K562 (cell line): ENCODE measurements at regions not wholly inside any gene's neighbourhood (a gene's known extent, or its start where the extent isn't known, plus 50 kb on each side); places are given as distances from the start of the nearest gene placed in this dataset.

Experiments used
- ATF3 ChIP-seq, 2 experiments: fragments of 450-650 bp in 1 of 2; sonication (generic) in 1 of 2; formaldehyde crosslinking in 1 of 2; IDR thresholded peaks in 1 of 2; conservative IDR thresholded peaks in 1 of 2; 2 replicates each; pipeline versions ENCODE4 v1.6.1 to v1.8.1; 2016 to 2023; ENCODE audit warnings: mild to moderate bottlenecking in 2 of 2, moderate library complexity in 2 of 2, inconsistent platforms in 1 of 2, missing genetic modification reagents in 1 of 2
- BCLAF1 ChIP-seq, 2 experiments: fragments of 450-650 bp in 1 of 2; IDR thresholded peaks; 2 replicates each; pipeline ENCODE4 v1.6.1; 2011 to 2017; ENCODE audit warnings: low read depth in 2 of 2, antibody characterized with exemption in 1 of 2, borderline replicate concordance in 1 of 2, low read length in 1 of 2, mild to moderate bottlenecking in 1 of 2, mixed read lengths in 1 of 2; ENCODE audit not compliant: control insufficient read depth in 1 of 2
- ETV5 ChIP-seq: sonication (generic); formaldehyde crosslinking; IDR thresholded peaks from 2 replicates; pipeline ENCODE4 v1.4.0; 2020; ENCODE audit warnings: low read depth, mild to moderate bottlenecking, missing genetic modification reagents
- FOS ChIP-seq: IDR thresholded peaks from 3 replicates; pipeline ENCODE4 v1.6.1; 2011; ENCODE audit not compliant: insufficient read length; ENCODE audit errors: extremely low read depth
- HDGF ChIP-seq: fragments of 450-650 bp; IDR thresholded peaks from 2 replicates; pipeline ENCODE4 v1.6.1; 2016
- HNRNPUL1 ChIP-seq: fragments of 200-400 bp; formaldehyde crosslinking; IDR thresholded peaks from 2 replicates; pipeline ENCODE4 v1.6.1; 2017; ENCODE audit warnings: low read length
- NCOR1 ChIP-seq: fragments of 450-650 bp; IDR thresholded peaks from 2 replicates; pipeline ENCODE4 v1.6.1; 2016; ENCODE audit warnings: mild to moderate bottlenecking, moderate library complexity
- ZBTB33 ChIP-seq: sonication (generic); formaldehyde crosslinking; IDR thresholded peaks from 2 replicates; pipeline ENCODE4 v1.8.1; 2023; ENCODE audit warnings: mild to moderate bottlenecking, missing genetic modification reagents

GRCh38 chr12:105598031-105598430, 267.5 kb downstream of the C12orf75 start:
- TF ChIP-seq NCOR1 (no peak), FOS (no peak), BCLAF1 (IDR thresholded peaks at IDR 0.05; ENCODE audit: borderline replicate concordance in 1 of 2, control insufficient read depth in 1 of 2, low read depth in 2 of 2, low read length in 1 of 2) (no peak), ETV5 (CRISPR knock-in tag) (no peak), ATF3 (IDR thresholded peaks at IDR 0.05) (no peak), ATF3 (CRISPR knock-in tag; conservative IDR thresholded peaks at IDR 0.05) (no peak), ZBTB33 (no peak), HDGF (no peak), HNRNPUL1 (no peak)
